Motor neuron (in vitro differentiated cells): ENCODE measurements at regions not wholly inside any gene's neighbourhood (a gene's known extent, or its start where the extent isn't known, plus 50 kb on each side); places are given as distances from the start of the nearest gene placed in this dataset.
"Not testable (repeated sequence)": the region's sequence is repeated elsewhere in the genome, so short reads cannot be mapped to it uniquely, and the experiment has no call there.

Source experiments
- ATAC-seq, 8 experiments: fragments of 200-7000 bp; cut with Tn5 transposase; replicated peaks in 6 of 8; 2 replicates each; pipeline ENCODE4 v1.8.0; 2021; ENCODE audit warnings: mild to moderate bottlenecking in 8 of 8, moderate library complexity in 8 of 8
- H3K27ac ChIP-seq, 2 donors: fragments of 250-450 bp; sonication (Bioruptor Pico); 2 replicates each; pipeline ENCODE4 v1.9.0; 2021; ENCODE audit warnings: antibody characterized with exemption in 2 of 2, mild to moderate bottlenecking in 2 of 2, moderate library complexity in 1 of 2
- H3K4me1 ChIP-seq, 2 donors: fragments of 250-450 bp; sonication (Bioruptor Pico); replicated peaks in 1 of 2; 2 replicates each; pipeline ENCODE4 v1.6.1; 2021; ENCODE audit warnings: antibody characterized with exemption in 2 of 2, mild to moderate bottlenecking in 2 of 2, moderate library complexity in 1 of 2
- H3K4me3 ChIP-seq, 5 donors: fragments of 250-450 bp; sonication (Bioruptor Pico); 2 replicates each; pipeline ENCODE4 v1.9.0; 2021; ENCODE audit warnings: antibody characterized with exemption in 5 of 5, mild to moderate bottlenecking in 5 of 5, moderate library complexity in 4 of 5
- WGBS, 10 experiments: fragments of 450-650 bp; shearing (Covaris generic); methylation state at CpG; one replicate each; pipeline ENCODE4 v1.0.0; 2022; 5-methylcytosine and 5-hydroxymethylcytosine counted together
- in situ Hi-C, 9 experiments: fragments of 400-800 bp; cut with MboI; loops; one replicate each; pipeline ENCODE4 v1.15.0; 2021; ENCODE audit warnings: low sequenced_read_pairs in 9 of 9, low pct_unique_long_range_greater_than_20kb in 2 of 9; ENCODE audit not compliant: unreplicated experiment in 9 of 9

DNA sequence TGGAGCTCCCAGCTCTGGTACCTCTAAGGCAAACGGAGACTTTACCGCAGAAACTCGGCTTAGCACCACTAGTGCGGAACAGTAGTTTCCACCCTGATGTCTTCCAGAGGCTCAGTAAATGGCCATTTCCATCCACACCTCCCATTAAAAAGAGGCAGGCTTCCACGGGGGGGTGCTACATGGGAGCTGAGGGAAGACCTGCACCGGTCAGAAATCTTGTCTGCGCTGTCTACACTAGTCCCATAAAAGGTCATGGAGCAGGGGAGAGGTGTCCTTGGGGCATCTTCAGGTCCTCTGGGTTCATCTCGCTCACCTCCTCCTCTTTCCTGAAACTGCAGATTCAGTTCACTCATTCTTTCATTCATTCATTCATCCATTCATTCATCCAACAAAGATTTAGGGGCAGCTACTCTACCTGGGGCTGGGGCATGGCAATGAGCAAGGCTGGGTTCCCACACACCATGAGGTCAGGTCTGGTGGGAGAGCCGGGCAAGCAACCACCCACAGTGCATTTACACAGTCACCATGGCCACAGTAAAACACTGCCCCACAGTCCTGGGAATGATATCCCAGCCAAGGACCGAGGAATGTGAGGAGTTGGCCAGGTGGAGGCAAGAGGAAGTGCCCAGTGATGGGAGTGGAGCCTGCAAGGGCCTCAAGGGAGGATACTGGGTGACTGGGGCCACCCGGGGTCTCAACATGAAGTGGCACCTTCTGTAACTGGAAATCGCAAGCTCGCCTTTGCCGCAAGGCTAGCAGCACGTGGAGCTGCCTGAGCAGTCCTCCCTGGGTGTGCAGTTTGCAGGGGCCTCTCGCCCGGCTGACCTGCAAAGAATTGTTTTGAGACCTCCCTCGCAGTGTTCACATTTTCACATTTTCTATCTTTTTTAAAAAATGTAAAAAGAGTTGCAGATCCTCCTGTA lies 180.2 kb upstream of the RAB6C start:
- Histone ChIP-seq H3K4me1 (peaks cover 2 to 6% of the 10 kb centered on the region in 2 donors), H3K27ac (no peak overlapping the region), H3K4me3 (no peak overlapping the region)
- 72 to 100% (median 97%) methylated on average over 1 to 8 of the region's 18 CpGs; no CpG with 5 or more reads in 2 of the 10 experiments for WGBS, 10 experiments
- peak in 1 of 8 experiments; percentile 32 for ATAC-seq
- in situ Hi-C loops = no loop called here

DNA sequence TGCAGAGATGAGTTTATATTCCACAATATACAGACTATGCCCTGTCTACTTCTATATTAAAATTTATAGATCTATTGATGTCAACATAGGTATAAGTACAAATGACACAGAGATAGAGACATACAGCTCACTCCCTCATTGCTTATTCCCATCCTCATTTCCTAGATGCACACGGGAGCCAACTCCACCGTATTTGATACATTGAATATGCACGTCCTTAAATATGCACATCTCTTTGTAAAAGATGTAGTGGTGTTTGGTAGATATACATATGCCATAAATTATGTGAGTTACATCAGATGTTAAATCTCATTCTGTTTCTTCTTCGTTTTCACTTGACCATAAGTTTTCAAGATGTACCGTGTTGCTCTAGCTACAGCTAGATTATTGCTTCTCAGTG lies 179.2 kb upstream of the RAB6C start:
- H3K27ac ChIP-seq = no peak overlapping the region
- peaks cover 2 to 5% of the 10 kb centered on the region in 2 donors for H3K4me1 ChIP-seq
- ATAC-seq = peak in 4 of 8 experiments; percentile 51 to 82 (median 60)
- in situ Hi-C loops = no loop called here
- H3K4me3 ChIP-seq = no peak overlapping the region
- WGBS, 10 experiments = 0 to 96% (median 75%) methylated on average over 2 to 5 of the region's 5 CpGs

DNA sequence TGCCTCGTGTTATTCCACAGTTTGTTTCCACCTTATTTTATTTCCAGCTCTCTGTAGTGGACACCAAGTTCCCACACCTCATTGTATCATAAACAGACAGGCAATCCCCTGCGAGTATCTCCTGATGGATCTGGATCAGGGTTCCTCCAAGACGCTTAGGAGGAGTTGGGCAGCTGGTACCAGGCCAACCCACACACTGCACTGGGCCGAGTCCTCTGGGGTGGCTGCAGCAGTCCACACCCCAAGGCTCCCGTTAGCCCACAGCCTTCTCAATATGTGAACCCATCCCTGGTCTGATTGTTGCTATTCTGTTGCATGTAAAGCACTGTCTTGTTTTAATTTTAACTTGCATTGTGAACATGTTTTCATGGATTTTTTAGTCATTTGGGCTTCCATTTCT lies 178.8 kb upstream of the RAB6C start:
- WGBS, 10 experiments = 0 to 100% (median 79%) methylated on average over 1 to 4 of the region's 5 CpGs; no CpG with 5 or more reads in 1 of the 10 experiments
- in situ Hi-C loops = no loop called here
- Histone ChIP-seq H3K4me3 (no peak overlapping the region), H3K4me1 (peaks cover 2 to 5% of the 10 kb centered on the region in 2 donors), H3K27ac (no peak overlapping the region)
- peak in 3 of 8 experiments; percentile 39 to 57 (median 50) for ATAC-seq

DNA sequence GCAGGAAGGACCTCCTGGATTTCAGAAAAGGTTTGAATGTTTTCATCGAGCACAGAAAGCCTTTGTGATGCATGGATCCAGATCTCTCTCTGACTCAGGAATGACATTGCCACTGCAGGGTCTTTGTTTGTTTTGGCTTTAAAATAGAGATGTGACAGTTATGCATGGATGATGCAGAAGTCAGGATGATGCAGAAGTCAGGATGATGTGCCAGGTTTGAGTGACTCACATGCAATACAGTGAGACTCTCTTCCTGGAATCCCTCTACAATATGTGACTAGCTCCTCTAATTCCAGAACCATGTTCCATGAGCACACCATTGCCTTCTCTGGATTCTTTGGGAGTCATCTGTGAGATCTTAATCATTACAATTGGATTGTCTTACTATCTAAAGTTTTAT lies 177.9 kb upstream of the RAB6C start:
- peak in 7 of 8 experiments; percentile 7 to 94 (median 80) for ATAC-seq
- Histone ChIP-seq H3K4me3 (no peak overlapping the region), H3K4me1 (peaks cover 2 to 5% of the 10 kb centered on the region in 2 donors), H3K27ac (no peak overlapping the region)
- in situ Hi-C loops = no loop called here
- 0 to 33% (median 12%) methylated on average over 1 of the region's 1 CpG; no CpG with 5 or more reads in 4 of the 10 experiments for WGBS, 10 experiments

DNA sequence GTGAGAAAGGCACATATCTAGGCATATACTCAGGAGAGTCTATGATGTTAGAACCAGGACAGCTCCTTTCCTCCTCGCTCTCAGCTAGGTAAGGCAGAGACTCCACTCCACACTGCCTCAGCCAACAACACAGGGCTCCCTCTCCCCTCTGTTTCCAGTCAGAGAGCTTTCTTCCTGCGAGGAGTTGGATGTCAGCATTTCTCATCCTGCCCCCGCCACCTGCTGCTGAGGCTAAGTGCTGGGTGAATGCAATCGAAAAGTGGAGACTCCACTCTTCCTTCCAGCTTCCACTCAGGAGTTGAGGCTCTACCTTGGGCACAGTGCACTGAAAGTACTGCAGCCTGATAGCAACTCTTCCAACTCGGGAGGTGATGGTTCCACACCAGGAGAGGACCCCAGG lies 177.2 kb upstream of the RAB6C start:
- H3K4me3 ChIP-seq = no peak overlapping the region
- in situ Hi-C loops = no loop called here
- WGBS, 10 experiments = 54 to 100% (median 77%) methylated on average over 1 to 4 of the region's 5 CpGs; no CpG with 5 or more reads in 4 of the 10 experiments
- peaks cover 4 to 5% of the 10 kb centered on the region in 2 donors for H3K4me1 ChIP-seq
- H3K27ac ChIP-seq = no peak overlapping the region
- peak in 2 of 8 experiments; percentile 18 to 20 for ATAC-seq

DNA sequence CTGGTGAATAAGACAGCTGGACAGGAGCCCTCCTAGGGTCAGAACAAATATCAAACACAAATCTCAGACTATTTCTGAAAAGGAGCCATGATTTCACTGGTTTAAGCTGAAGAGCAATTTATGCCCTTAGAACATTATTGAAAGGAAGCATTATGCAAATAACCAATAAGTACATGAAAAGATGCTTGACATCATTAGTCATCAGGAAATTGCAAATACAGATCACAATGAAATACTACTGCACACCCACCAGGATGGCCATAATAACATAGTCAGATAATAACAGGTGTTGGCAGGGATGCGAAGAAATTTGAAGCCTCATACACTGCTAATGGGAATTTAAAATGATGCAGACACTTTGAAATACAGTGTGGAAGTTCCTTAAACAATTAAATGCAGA lies 176.4 kb upstream of the RAB6C start:
- WGBS, 10 experiments = 0 to 100% (median 40%) methylated on average over 1 of the region's 1 CpG; no CpG with 5 or more reads in 4 of the 10 experiments
- in situ Hi-C loops = no loop called here
- no peak overlapping the region for H3K27ac ChIP-seq
- no peak overlapping the region for H3K4me3 ChIP-seq
- ATAC-seq = peak in 5 of 8 experiments; percentile 11 to 56 (median 37)
- H3K4me1 ChIP-seq = peaks cover 5 to 7% of the 10 kb centered on the region in 2 donors

DNA sequence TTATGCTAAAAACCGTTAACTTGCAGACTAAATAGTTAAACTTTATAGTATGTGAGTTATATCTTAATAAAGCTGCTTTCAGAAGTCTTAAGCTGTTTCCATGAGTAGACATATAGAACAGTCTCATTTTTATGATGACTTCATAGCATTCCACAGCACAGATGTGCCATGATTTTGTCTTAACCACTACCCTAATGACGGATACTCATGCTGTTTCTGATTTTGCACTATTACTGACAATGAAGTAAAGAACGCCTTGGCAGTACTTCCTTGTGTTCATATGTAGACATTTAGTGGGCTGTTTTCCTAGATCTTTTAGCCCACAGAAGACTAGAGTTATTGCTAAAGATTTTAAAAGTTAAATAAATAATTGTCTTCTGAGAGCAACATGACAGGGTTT lies 175.6 kb upstream of the RAB6C start:
- in situ Hi-C loops = no loop called here
- Histone ChIP-seq H3K4me1 (peaks cover 5 to 7% of the 10 kb centered on the region in 2 donors), H3K4me3 (no peak overlapping the region), H3K27ac (no peak overlapping the region)
- no peak for ATAC-seq
- 16 to 100% (median 81%) methylated on average over 1 to 3 of the region's 3 CpGs for whole genome bisulfite sequencing, 10 experiments

DNA sequence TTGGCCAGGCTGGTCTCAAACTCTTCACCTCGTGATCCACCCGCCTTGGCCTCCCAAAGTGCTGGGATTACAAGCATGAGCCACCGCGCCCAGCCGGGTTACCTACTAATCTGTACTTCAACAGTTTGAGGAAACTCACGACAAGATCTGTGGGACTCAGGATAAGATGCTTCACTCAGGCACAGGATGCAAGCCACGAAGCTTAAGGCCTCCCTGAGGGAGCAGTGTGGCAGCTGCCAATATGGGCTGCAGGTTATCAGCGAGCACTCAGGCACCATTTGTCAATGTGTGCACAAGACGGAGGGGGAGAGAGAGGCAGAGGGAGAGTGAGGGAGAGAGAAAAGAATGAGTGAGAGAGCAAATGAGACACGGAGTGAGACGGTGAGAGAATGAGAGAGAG lies 173.6 kb upstream of the RAB6C start:
- WGBS, 10 experiments = 57 to 100% (median 89%) methylated on average over 1 to 7 of the region's 11 CpGs; no CpG with 5 or more reads in 1 of the 10 experiments
- peaks cover 5% of the 10 kb centered on the region in 2 donors for H3K4me1 ChIP-seq
- H3K27ac ChIP-seq = no peak overlapping the region
- no peak for ATAC-seq
- in situ Hi-C loops = no loop called here
- H3K4me3 ChIP-seq = no peak overlapping the region

DNA sequence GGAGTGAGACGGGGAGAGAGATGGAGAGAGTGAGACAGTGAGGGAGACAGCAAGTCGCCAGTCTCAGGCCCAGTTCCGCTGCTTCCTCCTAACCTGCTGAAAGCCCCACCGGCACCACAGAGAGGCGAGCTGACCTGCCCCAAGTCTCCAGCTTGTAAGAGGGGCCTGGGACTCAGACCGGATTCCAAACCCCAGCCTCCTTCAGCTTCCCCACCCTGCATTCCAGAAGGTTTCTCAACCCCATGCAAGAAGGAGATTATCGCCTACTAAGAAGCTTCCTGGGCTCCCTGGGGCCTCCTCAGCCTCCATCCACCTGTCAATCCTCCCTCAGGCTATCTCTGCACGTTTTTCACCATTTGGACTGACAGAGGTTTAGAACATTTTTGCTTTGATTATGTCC lies 173.1 kb upstream of the RAB6C start:
- no peak overlapping the region for H3K27ac ChIP-seq

DNA sequence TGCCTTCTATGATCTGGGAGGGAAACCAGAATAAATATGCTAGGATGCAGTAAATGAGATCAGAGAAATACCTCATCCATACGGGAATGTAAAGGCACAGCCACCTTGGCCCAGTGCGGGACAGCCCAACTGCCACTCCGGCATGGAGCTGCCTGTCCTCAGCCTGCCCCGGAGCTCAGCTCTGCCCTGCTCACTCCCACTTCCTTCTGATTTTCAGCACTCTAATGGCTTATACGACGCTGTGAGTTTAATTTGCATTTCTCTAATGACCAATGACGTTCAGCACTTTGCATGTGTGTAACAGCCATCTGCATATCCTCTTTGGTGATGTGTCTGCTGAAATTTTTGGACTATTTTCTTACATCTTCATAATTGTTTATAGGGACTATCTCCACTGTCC lies 172.5 kb upstream of the RAB6C start:
- peaks cover 0 to 5% of the 10 kb centered on the region in 2 donors for H3K4me1 ChIP-seq
- H3K4me3 ChIP-seq = no peak overlapping the region
- in situ Hi-C loops = no loop called here
- no peak overlapping the region for H3K27ac ChIP-seq
- ATAC-seq = peak in 6 of 8 experiments; percentile 8 to 76 (median 62)
- WGBS, 10 experiments = 0 to 62% (median 40%) methylated on average over 1 to 7 of the region's 7 CpGs; no CpG with 5 or more reads in 1 of the 10 experiments

More for the DNA sequence above, 173.1 kb upstream of the RAB6C start:
- Histone ChIP-seq H3K4me3 (no peak overlapping the region), H3K4me1 (peaks cover 4 to 5% of the 10 kb centered on the region in 2 donors)
- 14 to 100% (median 84%) methylated on average over 1 to 4 of the region's 8 CpGs; no CpG with 5 or more reads in 2 of the 10 experiments for WGBS, 10 experiments
- no peak for ATAC-seq
- in situ Hi-C loops = no loop called here

DNA sequence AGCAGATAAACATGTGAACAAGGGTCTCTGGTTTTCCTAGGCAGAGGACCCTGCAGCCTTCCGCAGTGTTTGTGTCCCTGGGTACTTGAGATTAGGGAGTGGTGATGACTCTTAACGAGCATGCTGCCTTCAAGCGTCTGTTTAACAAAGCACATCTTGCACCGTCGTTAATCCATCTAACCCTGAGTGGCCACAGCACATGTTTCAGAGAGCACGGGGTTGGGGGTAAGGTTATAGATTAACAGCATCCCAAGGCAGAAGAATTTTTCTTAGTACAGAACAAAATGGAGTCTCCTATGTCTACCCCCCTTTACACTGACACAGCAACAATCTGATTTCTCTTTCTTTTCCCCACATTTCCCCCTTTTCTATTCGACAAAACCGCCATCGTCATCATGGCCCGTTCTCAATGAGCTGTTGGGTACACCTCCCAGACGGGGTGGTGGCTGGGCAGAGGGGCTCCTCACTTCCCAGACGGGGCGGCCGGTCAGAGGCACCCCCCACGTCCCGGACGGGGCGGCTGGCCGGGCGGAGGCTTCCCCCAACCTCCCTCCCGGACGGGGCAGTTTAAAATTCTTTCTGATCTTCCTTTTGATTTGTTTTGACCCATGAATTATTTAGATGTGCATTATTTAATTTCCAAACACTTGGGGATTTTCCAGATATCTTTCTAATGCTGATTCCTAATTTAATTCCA lies 171.7 kb upstream of the RAB6C start:
- in situ Hi-C loops, H3K4me3 ChIP-seq, ATAC-seq, H3K4me1 ChIP-seq, H3K27ac ChIP-seq: not testable (repeated sequence)
- 50 to 71% methylated on average over 2 of the region's 22 CpGs; no CpG with 5 or more reads in 8 of the 10 experiments for WGBS, 10 experiments

DNA sequence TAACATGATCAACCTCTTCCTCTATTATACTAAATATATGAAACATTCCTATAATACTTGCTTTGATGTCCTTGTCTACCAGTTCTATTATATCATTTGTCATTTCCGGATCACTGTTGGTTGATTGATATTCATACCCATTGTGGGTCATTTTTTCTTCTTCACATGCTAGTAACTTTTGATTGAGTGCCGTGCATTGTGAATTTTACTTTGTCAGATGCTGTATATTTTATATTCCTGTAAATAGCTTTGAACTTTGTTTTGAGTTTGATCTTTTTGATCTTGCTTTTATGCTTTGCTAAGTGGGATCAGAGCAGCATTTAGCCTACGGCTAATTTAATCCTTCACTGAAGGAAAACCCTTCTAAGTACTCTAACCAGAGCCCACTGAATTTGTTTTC lies 168.9 kb upstream of the RAB6C start:
- H3K4me1 ChIP-seq = peaks cover 0 to 5% of the 10 kb centered on the region in 2 donors

DNA sequence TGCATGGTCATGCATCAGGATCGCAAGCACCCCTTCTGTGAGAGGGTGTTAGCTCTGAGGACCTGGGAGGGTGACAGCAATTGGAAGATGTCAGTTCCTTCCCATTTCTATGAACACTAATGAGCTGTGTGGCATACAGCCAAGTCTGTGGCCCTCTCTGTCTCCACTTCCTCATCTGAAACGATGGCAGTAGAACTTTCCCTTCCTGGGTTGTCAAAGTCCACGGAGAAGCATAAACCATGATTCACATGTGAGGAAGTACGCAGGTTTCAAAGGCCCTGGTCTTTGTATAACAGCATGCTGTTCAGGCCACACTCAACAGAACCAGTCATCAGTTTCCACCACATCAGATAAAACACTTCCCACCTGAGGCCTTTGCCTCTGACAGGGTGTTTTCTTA lies 167.4 kb upstream of the RAB6C start:
- ATAC-seq = no peak
- in situ Hi-C loops = no loop called here
- Histone ChIP-seq H3K27ac (no peak overlapping the region), H3K4me3 (no peak overlapping the region), H3K4me1 (peaks cover 0 to 5% of the 10 kb centered on the region in 2 donors)
- WGBS, 10 experiments = 50 to 100% (median 83%) methylated on average over 1 to 4 of the region's 4 CpGs; no CpG with 5 or more reads in 1 of the 10 experiments

More for the DNA sequence above, 168.9 kb upstream of the RAB6C start:
- no peak overlapping the region for H3K27ac ChIP-seq
- H3K4me3 ChIP-seq = no peak overlapping the region
- ATAC-seq = no peak
- in situ Hi-C loops = no loop called here
- WGBS, 10 experiments = 60 to 100% (median 73%) methylated on average over 1 to 3 of the region's 3 CpGs; no CpG with 5 or more reads in 2 of the 10 experiments
